ENCODE measurements at regions not wholly inside any gene's neighbourhood (a gene's known extent, or its start where the extent isn't known, plus 50 kb on each side); places are given as distances from the start of the nearest gene placed in this dataset.

DNA sequence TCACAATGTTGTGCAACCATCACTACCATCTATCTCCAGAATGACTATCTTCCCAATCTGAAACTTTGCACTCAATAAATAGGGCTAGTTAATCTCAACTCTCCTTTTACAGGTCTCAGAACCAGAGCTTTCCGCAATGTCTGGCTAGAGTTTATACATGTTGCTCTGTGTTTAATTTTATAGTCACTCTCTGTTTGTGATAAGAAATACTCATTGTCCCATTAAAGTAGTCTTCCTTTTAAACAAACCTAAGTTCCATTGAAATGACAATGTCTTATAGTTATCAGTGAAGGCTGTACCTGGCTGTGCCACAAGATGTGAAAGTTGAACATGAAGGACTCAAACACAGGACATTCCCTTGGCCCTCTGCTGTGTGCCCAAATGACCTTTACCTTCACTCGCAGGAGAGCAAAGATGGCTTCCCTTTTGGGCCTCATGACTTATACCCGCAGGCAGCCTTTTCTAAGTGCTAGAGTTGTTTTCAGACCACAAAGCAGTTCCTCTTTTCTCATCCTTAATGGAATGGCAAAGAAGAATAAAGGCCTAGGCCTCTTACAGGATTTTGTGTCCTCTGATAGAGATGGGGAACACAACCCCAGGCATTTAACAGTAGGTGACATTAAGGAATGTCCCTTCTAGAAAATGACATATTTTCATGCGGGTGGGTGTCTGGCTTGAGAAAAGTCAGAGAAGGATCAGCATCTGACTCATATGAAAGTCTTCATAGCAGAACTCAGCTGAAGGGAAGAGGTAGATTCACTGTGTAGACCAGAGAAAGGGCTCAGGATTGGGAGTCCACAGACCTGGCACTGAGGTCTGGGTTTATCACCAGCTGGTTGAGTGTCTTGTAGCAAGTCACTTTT, 69.6 kb upstream of the ATP10B start:
- Histone ChIP-seq H3K9me3 (ENCODE audit: control insufficient read depth in 1 of 2, insufficient read depth in 1 of 2, low read depth in 1 of 2, low read length in 2 of 2) (peaks cover 0 to 5% of the 10 kb centered on the region in 2 experiments; a peak in 1 of 4 replicates), H3K36me3 (ENCODE audit: control insufficient read depth in 1 of 2, insufficient read depth in 2 of 2, low read length in 2 of 2) (no peaks in the 10 kb centered on the region), H3K4me2 (ENCODE audit: low read length) (no peak overlapping the region), H3K4me3 (replicated peaks in 1 of 2; ENCODE audit: low read depth in 1 of 2, low read length in 2 of 2) (no peak overlapping the region), H3K27me3 (ENCODE audit: insufficient read depth, low read length) (no peaks in the 10 kb centered on the region), H4K20me1 (ENCODE audit: insufficient read depth) (no peaks in the 10 kb centered on the region), H3K4me1 (ENCODE audit: control insufficient read depth in 1 of 2, insufficient read depth in 2 of 2, low read length in 2 of 2) (no peaks in the 10 kb centered on the region), H3K9ac (ENCODE audit: low read length) (no peak overlapping the region), H3K27ac (ENCODE audit: low read depth, low read length) (no peak overlapping the region), H3K79me2 (ENCODE audit: insufficient read depth, low read length) (no peaks in the 10 kb centered on the region), H2AFZ (ENCODE audit: low read depth, low read length, poor library complexity, severe bottlenecking) (no peak overlapping the region), H3K9me2 (ENCODE audit: insufficient read depth) (no peaks in the 10 kb centered on the region)
- CTCF ChIA-PET = no interaction called here
- ATAC-seq = no peak
- RAD21 ChIA-PET (ENCODE audit: low non-redundant PET in 1 of 2, low total read pairs in 2 of 2, uncharacterized antibody in 2 of 2, unreplicated experiment in 2 of 2) = no interaction called here
- POLR2A ChIA-PET = no interaction called here
- no peak for DNase-seq (ENCODE audit: low read depth, low spot score)
- intact Hi-C loops (cut with micrococcal nuclease) = no loop called here
- BruUV-seq (replicated peaks) = no TSS peak
- TF ChIP-seq, protein P1, sequence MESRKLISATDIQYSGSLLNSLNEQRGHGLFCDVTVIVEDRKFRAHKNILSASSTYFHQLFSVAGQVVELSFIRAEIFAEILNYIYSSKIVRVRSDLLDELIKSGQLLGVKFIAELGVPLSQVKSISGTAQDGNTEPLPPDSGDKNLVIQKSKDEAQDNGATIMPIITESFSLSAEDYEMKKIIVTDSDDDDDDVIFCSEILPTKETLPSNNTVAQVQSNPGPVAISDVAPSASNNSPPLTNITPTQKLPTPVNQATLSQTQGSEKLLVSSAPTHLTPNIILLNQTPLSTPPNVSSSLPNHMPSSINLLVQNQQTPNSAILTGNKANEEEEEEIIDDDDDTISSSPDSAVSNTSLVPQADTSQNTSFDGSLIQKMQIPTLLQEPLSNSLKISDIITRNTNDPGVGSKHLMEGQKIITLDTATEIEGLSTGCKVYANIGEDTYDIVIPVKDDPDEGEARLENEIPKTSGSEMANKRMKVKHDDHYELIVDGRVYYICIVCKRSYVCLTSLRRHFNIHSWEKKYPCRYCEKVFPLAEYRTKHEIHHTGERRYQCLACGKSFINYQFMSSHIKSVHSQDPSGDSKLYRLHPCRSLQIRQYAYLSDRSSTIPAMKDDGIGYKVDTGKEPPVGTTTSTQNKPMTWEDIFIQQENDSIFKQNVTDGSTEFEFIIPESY (IDR thresholded peaks at IDR 0.05; ENCODE audit: extremely low read depth, insufficient replicate concordance, low read length) = no peak
- TF ChIP-seq CEBPB (IDR thresholded peaks at IDR 0.05; ENCODE audit: low read depth) = no peak
- TF ChIP-seq FOSL1 (IDR thresholded peaks at IDR 0.05; ENCODE audit: low read depth) = no peak
- TF ChIP-seq POLR2A (IDR thresholded peaks at IDR 0.05; ENCODE audit: borderline replicate concordance, extremely low read depth, insufficient read depth, insufficient read length) = no peak
- no peak for TF ChIP-seq YY1 (IDR thresholded peaks at IDR 0.05; ENCODE audit: extremely low read depth, insufficient replicate concordance, low read depth, low read length)

DNA sequence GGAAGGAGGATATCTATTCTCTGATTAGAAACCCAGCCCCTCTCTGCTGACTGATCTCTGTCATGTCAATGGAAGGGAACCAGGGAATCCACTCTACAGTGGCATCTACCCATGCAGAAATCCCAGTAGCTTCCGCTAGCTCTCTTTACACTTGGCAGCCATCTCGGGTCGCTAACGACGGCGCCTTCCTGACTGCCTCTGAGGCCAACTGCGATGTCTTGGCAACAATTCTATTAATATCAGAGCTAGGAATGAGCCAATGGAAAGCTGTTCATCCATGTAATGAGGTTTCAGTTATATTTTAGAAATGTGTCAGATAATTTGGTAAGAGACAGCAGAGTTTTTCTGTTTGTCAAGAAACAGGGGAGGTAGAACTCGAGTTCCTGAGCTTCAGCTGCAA, 67.6 kb upstream of the ATP10B start:
- Histone ChIP-seq H3K4me2 (ENCODE audit: low read length) (no peak overlapping the region), H3K4me1 (ENCODE audit: control insufficient read depth in 1 of 2, insufficient read depth in 2 of 2, low read length in 2 of 2) (no peaks in the 10 kb centered on the region), H3K27me3 (ENCODE audit: insufficient read depth, low read length) (no peaks in the 10 kb centered on the region), H3K9me3 (ENCODE audit: control insufficient read depth in 1 of 2, insufficient read depth in 1 of 2, low read depth in 1 of 2, low read length in 2 of 2) (peaks cover 0 to 5% of the 10 kb centered on the region in 2 experiments; a peak in 1 of 4 replicates), H3K9me2 (ENCODE audit: insufficient read depth) (no peaks in the 10 kb centered on the region), H3K36me3 (ENCODE audit: control insufficient read depth in 1 of 2, insufficient read depth in 2 of 2, low read length in 2 of 2) (no peaks in the 10 kb centered on the region), H3K27ac (ENCODE audit: low read depth, low read length) (no peak overlapping the region), H2AFZ (ENCODE audit: low read depth, low read length, poor library complexity, severe bottlenecking) (no peak overlapping the region), H3K4me3 (replicated peaks in 1 of 2; ENCODE audit: low read depth in 1 of 2, low read length in 2 of 2) (no peak overlapping the region), H3K79me2 (ENCODE audit: insufficient read depth, low read length) (no peaks in the 10 kb centered on the region), H3K9ac (ENCODE audit: low read length) (no peak overlapping the region), H4K20me1 (ENCODE audit: insufficient read depth) (no peaks in the 10 kb centered on the region)
- ATAC-seq = no peak
- no peak for TF ChIP-seq RAD21 (IDR thresholded peaks at IDR 0.05; ENCODE audit: low read depth)
- no peak for TF ChIP-seq CTCF (IDR thresholded peaks at IDR 0.05 in 2 of 3, conservative IDR thresholded peaks at IDR 0.05 in 1 of 3; ENCODE audit: borderline replicate concordance in 1 of 3, insufficient read depth in 1 of 3, low read depth in 2 of 3, low read length in 2 of 3)
- no peak for TF ChIP-seq ZFX (IDR thresholded peaks at IDR 0.05)
- no peak for TF ChIP-seq EZH2 (IDR thresholded peaks at IDR 0.05)
- TF ChIP-seq, protein P2, sequence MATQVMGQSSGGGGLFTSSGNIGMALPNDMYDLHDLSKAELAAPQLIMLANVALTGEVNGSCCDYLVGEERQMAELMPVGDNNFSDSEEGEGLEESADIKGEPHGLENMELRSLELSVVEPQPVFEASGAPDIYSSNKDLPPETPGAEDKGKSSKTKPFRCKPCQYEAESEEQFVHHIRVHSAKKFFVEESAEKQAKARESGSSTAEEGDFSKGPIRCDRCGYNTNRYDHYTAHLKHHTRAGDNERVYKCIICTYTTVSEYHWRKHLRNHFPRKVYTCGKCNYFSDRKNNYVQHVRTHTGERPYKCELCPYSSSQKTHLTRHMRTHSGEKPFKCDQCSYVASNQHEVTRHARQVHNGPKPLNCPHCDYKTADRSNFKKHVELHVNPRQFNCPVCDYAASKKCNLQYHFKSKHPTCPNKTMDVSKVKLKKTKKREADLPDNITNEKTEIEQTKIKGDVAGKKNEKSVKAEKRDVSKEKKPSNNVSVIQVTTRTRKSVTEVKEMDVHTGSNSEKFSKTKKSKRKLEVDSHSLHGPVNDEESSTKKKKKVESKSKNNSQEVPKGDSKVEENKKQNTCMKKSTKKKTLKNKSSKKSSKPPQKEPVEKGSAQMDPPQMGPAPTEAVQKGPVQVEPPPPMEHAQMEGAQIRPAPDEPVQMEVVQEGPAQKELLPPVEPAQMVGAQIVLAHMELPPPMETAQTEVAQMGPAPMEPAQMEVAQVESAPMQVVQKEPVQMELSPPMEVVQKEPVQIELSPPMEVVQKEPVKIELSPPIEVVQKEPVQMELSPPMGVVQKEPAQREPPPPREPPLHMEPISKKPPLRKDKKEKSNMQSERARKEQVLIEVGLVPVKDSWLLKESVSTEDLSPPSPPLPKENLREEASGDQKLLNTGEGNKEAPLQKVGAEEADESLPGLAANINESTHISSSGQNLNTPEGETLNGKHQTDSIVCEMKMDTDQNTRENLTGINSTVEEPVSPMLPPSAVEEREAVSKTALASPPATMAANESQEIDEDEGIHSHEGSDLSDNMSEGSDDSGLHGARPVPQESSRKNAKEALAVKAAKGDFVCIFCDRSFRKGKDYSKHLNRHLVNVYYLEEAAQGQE (IDR thresholded peaks at IDR 0.05; ENCODE audit: low read depth) = no peak
- POLR2A ChIA-PET = no interaction called here
- CTCF ChIA-PET = no interaction called here
- BruUV-seq (replicated peaks) = no TSS peak
- RAD21 ChIA-PET (ENCODE audit: low non-redundant PET in 1 of 2, low total read pairs in 2 of 2, uncharacterized antibody in 2 of 2, unreplicated experiment in 2 of 2) = no interaction called here
- intact Hi-C loops (cut with micrococcal nuclease) = no loop called here
- no peak for DNase-seq (ENCODE audit: low read depth, low spot score)

All from HCT116 (cell line).